NCI-H2171 treated with DMSO at 0.1 percent for 48 hours (cell line): ENCODE measurements at regions not wholly inside any gene's neighbourhood (a gene's known extent, or its start where the extent isn't known, plus 50 kb on each side); places are given as distances from the start of the nearest gene placed in this dataset.
A peak's percentile ranks its signal among the peaks of the same experiment; 100 is the strongest.

Source experiments
- DNase-seq: peaks from one replicate; lab custom pipeline; 2025; lab: John Stamatoyannopoulos, UW

- DNase-seq, result no peak
Observed at GRCh38 chr16:73215678-73216377, 167.9 kb upstream of the ZFHX3 start.

DNA sequence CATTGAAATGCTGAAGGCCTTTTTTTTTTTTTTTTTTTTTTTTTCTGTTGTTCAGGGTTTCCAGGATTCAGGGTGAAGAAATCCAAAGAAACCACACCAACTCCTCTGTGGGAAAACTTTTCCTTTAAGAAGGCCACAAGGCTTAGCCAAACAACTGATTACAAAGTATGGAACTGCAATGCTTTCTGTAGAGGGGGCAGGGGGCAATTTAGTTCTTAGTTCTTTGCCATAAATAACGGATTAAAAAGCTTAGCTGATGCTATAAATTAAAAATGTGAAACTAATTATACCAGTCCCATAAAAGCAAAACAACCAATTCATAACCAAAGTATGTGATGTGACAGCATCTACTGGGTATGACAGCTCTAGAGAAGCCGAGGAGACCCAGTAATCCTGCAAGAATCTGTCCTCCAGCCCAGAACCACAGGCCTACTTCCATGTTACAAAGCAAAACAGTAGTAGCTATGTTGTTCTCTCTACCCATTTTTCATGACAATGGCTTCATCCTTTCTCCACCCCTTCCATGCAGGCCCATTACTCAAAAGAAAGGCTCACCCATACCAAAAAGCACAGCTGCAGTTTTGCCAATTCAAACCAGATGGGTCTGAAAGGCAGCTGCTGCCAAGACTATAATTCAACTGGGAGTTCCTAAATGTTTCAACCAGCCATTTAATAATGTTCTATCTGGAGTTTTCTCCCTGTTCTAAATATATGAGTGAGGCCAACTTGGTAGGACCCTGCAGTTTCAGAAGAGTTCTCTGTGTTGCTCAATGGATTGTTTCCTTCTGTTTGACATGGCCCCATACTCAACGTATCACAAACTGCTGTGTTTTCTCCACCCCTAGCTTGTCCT is 167.1 kb upstream of the ZFHX3 start:
- DNase-seq, result peak; percentile 19

DNA sequence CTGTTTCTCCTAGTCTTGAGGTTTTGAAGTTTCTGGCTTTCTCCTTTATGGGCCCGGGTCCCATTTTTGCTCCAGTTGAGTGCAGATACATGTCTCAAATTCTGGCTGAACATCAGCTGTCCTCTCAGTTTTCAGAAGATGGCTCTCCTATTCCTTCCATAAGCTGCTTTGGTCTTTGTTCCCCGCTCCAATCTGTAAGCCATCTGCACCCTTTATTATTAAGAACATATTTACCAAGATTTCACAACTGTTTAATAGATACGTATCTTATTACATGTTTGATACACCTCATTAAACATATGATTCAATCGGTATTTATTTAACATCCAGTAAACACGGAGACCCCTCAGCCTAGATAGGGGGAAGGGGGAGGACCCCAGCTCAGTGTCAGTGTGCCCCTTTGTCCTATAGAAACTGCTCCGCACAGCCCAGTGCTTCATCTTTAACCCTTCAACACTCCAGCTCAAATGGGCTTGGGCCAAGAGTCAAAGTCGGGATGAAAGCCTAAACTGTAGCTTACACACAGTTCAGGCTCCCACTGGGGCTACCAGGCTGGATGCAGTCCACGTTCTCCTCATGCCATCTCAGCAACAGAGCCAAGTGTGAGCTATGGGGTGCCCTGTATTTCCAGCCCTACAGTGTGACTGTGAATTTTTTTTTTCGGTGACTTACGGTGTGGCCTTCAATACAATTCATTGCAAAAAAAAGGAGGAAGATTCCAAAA is 166.0 kb upstream of the ZFHX3 start:
- peak; percentile 95 for DNase-seq

DNA sequence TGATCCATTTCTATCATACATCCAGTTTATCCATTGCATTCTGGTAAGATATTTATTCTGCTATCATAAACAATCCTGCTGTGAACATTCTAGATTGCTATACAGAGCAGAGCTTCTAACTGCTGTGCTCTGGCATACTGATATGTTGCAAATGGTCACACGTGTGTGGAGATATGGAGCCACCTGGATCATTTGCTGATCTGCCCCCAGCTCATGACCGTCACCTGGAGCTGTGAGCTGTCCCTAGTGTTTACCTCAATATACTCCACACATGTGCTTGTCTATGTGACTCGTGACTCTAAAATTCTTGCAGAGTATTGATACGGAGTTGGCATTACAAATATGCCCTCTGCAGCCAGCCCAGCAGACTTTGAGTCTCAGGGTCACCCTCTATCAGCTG is 164.5 kb upstream of the ZFHX3 start:
- DNase-seq, result no peak

- DNase-seq, result no peak
Observed at GRCh38 chr16:73210686-73211085, 162.8 kb upstream of the ZFHX3 start.

- no peak for DNase-seq
Observed at GRCh38 chr16:73210084-73210483, 162.2 kb upstream of the ZFHX3 start.

DNA sequence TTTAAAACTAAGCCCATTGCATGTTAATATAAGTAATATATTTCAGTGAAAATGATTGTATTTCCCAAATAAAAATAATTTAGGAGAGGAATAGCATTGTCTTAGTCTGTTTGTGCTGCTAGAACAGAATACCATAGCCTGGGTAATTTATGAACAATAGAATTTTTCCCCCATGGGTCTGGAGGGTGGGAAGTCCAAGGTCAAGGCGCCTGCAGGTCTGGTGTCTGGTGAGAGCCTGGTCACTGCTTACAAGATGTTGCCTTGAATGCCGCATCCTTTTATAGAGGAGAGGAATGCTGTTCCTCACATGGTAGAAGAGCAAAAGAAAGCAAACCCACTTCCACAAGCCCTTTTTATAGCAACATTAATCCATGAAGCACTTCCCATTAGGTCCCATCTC is 161.3 kb upstream of the ZFHX3 start:
- no peak for DNase-seq

DNA sequence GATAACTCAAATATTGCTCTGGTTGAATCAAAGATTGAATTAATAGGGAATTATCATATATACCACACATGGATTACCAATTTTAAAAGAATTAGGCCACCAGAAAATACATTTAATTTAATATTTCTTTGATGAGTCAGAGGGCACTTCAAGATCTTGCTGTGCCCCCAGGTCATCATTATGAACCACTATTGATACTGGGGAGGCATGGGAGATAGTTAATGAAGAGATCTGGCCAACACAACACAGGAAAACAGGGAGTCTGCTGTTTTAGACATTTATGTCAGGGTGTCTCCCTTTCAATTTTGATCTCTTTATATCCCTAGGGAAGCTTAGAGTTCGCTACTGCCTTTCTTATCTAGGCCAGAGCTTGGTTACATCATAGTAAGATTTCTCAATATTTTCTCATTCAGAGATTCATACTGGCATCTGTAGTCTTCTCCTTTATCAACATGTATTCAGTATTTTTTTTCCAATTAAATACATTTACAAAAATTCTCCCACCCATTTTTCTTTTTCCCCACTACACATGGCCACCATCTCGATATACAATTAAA is 158.3 kb upstream of the ZFHX3 start:
- no peak for DNase-seq

DNA sequence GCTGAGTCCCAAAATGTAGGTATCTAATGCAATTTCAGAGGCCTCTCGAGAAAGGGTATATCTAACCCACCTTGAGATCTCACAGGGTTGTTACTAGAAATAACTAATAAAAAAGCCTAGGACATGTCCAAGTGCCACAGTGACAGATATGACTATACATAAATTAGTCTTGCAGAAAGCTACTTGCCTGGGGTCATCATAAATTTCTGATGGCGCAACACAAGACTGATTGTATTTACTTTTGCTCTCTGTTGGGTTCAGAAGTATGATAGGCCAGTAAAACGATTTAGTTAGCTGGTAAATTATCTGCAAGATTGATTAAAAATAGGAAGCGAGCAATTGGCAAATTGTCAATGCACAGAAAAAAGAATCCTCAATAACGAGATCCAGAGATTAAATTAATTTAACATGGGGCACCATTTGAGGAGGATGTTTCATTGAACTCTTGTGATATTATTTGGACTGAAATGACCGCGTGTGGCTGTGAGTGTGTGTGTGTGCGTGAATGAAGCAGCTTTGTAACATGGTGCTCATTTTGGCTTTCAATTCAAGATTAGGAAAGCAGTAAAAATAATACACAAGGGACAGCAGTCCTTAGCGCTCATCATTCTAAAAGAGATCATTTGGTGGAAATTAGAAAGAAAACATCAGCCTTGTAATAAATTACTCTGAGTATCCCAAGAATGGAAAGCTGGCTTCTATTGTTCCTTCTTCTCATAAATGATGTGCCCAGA is 157.4 kb upstream of the ZFHX3 start:
- DNase-seq, result no peak

GRCh38 chr16:73204359-73205152 is 156.6 kb upstream of the ZFHX3 start:
- DNase-seq, result no peak

DNA sequence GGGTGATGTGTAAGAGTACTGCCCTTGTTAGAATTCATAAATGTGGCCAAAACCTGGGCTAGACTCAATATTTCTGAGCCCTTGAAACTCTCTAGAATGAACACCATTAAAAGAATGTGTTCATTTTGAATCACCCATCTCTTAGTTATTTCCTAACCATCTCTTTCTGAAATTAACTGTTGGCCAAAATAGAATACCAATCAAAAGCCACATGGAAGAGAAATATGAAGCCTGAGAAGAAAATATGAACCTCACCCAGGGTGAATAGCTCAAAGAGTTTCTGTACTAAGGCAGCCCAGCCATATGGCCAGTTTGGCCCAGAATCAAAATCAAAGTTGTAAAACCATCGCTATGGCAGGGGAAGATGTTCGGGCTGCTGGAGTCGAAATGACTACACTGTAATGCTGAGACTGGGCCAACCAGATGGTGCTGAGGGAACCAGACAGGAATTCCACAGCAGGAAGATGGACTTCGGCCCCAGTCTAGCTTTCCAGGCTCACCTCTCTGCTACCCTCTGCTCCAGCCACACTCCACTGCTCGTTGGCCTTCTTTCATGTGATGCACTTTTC is 154.3 kb upstream of the ZFHX3 start:
- DNase-seq, result peak; percentile 85

GRCh38 chr16:73199214-73199613 is 151.3 kb upstream of the ZFHX3 start:
- no peak for DNase-seq

- no peak for DNase-seq
Observed at GRCh38 chr16:73198481-73198880, 150.6 kb upstream of the ZFHX3 start.

GRCh38 chr16:73197598-73197997 is 149.7 kb upstream of the ZFHX3 start:
- DNase-seq, result no peak

DNA sequence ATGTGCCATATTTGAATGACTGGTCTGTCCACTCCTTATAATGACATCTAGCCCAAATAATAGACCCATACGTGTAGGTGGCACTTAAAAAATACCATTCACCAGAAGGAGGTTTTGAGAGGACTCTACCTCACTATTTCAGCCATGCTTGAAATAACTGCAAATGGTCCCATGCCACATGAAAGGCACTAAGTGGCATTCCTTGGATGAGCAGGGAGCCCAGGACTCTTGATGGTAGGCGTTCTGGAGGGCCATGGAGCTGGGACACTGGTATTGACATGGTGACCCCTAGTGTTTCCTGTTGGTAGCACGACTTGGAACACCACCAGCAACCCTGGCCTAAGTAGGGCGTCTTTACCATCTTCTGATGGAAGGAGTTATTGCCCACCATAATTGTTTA is 148.7 kb upstream of the ZFHX3 start:
- peak; percentile 36 for DNase-seq

DNA sequence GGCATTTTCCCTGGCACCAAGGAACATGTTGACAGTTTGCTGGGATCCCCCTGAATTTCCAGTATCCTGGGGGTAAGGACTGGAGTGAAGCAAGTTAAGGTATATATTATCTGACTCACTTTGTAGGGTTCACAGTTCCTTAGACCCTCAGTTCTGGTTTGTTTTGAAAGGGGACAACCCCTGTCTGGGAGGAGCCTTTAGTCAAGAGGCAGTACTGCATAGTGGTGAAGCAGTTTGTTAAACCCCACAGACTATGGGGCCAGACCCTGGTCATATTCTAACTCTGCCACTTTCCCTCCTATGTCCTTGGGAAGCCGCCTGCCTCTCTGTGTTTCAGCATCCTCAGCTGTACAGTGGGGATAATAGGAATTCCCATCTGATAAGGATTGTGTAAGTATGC is 145.5 kb upstream of the ZFHX3 start:
- no peak for DNase-seq

DNA sequence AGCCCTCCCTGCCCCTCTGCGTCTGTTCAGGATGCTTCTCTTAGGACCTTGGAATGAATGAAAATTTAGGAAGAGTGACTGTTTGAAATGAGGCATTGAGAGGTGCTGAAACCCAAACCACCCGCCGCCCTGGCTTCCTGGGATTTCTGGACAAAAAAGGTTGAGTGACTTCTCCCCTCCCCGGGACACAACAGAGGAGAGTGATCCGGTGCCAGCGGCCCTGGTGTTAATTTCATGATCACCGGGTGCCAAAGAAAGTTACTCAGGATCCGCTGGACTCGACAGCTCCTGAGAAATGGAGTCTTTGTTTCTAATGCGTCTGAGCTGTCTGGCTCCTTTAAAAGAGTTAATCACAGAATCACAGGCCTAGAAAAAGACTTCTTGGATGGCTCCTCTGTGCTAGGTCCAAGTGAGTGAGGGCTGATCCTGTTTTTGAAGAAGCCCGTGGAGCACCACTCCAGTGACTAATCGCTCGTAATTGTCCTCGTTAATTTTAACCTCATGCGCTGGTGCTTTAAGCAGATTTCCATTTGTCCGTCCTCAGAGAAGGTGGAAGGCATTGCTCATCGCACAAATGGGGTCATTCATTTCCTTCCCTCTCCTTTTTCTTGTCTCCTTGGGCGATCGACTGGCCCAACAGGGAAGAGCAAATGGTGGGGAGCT is 144.4 kb upstream of the ZFHX3 start:
- no peak for DNase-seq

DNA sequence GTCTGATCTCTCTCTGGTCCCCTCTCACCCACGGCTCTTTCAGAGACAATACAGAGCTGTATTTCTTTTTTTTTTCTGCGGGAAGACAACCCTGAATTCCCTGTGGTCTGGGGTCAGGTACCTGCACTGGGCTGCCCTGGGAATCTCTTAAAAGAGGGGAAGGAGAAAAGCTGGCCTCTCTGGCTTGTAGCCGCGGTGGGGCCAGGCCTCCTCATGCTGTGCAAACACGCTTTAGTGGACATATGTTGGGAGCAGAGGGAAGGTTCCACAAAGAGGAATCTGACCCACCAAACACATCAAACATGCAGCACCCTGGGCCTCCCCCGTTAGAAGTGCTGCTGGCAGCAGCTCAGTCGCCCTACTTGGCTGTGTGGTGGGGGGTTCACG is 143.7 kb upstream of the ZFHX3 start:
- DNase-seq, result no peak

- no peak for DNase-seq
Observed at GRCh38 chr16:73190688-73191659, 143.0 kb upstream of the ZFHX3 start.
